ENCODE measurements at regions not wholly inside any gene's neighbourhood (a gene's known extent, or its start where the extent isn't known, plus 50 kb on each side); places are given as distances from the start of the nearest gene placed in this dataset.

DNA sequence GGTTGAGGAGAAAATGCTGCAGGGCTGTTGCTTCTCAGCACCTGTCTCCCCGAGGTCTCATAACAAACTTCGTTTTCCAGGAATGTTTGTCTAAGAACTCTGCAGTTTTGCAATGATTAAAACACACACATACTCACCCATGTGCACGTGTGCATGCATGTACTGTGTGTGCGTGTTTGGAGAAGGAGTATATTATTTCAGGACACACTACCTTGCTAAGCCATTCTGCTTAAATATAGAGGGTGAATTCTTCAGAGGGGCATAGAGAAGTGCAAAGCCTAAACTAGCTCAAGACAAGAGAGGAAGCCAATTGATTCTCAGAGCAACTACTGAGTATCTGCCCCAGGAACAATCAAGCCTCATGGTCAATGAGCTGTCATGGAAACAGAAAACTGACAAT, 298.4 kb upstream of the MGMT start:
- Histone ChIP-seq H3K27me3 (ENCODE audit: control insufficient read depth, insufficient read depth, low read length) (no peaks in the 10 kb centered on the region), H3K4me1 (ENCODE audit: control insufficient read depth, insufficient read depth, low read length) (no peaks in the 10 kb centered on the region), H3K4me3 (ENCODE audit: low read length) (no peak overlapping the region), H3K36me3 (ENCODE audit: control insufficient read depth, insufficient read depth, low read length) (no peaks in the 10 kb centered on the region), H3K27ac (ENCODE audit: low read depth, low read length) (no peak overlapping the region), H3K9ac (ENCODE audit: low read length) (no peak overlapping the region)

DNA sequence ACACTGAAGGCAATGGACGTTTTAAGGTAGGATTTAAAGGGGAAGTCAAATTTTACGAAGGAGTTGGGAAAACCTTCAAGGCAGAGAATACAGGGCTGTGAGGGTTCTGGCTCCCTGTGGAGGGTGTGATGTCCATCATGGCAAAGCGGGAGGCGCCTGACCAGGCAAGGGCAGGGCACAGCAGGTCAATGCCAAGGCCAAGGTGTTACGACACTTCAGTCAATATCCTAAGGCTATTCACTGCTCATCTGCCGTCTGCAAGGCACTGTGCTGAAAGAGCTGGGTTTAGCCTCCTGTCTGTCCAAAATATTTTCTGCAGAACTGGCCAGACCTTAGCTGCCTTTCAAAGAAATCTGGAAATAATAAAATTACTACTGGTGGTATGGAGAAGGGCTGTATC, 297.9 kb upstream of the MGMT start:
- Histone ChIP-seq H3K27ac (ENCODE audit: low read depth, low read length) (no peak overlapping the region), H3K9ac (ENCODE audit: low read length) (no peak overlapping the region), H3K36me3 (ENCODE audit: control insufficient read depth, insufficient read depth, low read length) (no peaks in the 10 kb centered on the region), H3K4me1 (ENCODE audit: control insufficient read depth, insufficient read depth, low read length) (no peaks in the 10 kb centered on the region), H3K27me3 (ENCODE audit: control insufficient read depth, insufficient read depth, low read length) (no peaks in the 10 kb centered on the region), H3K4me3 (ENCODE audit: low read length) (no peak overlapping the region)

GRCh38 chr10:129170812-129171211, 296.2 kb upstream of the MGMT start:
- no peaks in the 10 kb centered on the region for H3K27me3 ChIP-seq (ENCODE audit: control insufficient read depth, insufficient read depth, low read length)
- H3K4me1 ChIP-seq (ENCODE audit: control insufficient read depth, insufficient read depth, low read length), result no peaks in the 10 kb centered on the region
- H3K27ac ChIP-seq (ENCODE audit: low read depth, low read length), result no peak overlapping the region
- no peak overlapping the region for H3K4me3 ChIP-seq (ENCODE audit: low read length)
- H3K36me3 ChIP-seq (ENCODE audit: control insufficient read depth, insufficient read depth, low read length), result no peaks in the 10 kb centered on the region
- no peak overlapping the region for H3K9ac ChIP-seq (ENCODE audit: low read length)

DNA sequence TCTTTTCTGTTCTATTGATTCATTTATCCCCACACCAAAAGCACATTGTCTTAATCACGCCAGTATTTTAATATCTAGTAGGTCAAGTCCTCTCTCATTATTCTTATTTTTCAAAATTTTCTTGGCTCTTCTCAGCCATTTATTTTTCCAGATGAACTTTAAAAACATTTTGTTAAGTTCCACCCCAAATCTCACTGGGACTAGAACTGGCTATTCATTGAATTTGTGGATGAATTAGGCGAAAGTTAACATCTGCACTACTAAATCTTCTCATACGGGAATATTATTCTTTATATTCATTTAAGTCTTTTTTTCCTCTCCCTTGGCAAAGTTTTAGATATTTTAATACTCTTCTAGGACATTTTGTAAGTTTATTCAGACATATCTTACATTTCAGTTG, 295.2 kb upstream of the MGMT start:
- Histone ChIP-seq H3K4me1 (ENCODE audit: control insufficient read depth, insufficient read depth, low read length) (no peaks in the 10 kb centered on the region), H3K4me3 (ENCODE audit: low read length) (no peak overlapping the region), H3K36me3 (ENCODE audit: control insufficient read depth, insufficient read depth, low read length) (no peaks in the 10 kb centered on the region), H3K9ac (ENCODE audit: low read length) (no peak overlapping the region), H3K27ac (ENCODE audit: low read depth, low read length) (no peak overlapping the region), H3K27me3 (ENCODE audit: control insufficient read depth, insufficient read depth, low read length) (no peaks in the 10 kb centered on the region)

GRCh38 chr10:129174232-129175014, 292.6 kb upstream of the MGMT start:
- H3K4me3 ChIP-seq (ENCODE audit: low read length), result no peak overlapping the region
- no peak overlapping the region for H3K27ac ChIP-seq (ENCODE audit: low read depth, low read length)
- H3K4me1 ChIP-seq (ENCODE audit: control insufficient read depth, insufficient read depth, low read length), result no peaks in the 10 kb centered on the region
- no peaks in the 10 kb centered on the region for H3K36me3 ChIP-seq (ENCODE audit: control insufficient read depth, insufficient read depth, low read length)
- H3K27me3 ChIP-seq (ENCODE audit: control insufficient read depth, insufficient read depth, low read length), result no peaks in the 10 kb centered on the region
- no peak overlapping the region for H3K9ac ChIP-seq (ENCODE audit: low read length)

DNA sequence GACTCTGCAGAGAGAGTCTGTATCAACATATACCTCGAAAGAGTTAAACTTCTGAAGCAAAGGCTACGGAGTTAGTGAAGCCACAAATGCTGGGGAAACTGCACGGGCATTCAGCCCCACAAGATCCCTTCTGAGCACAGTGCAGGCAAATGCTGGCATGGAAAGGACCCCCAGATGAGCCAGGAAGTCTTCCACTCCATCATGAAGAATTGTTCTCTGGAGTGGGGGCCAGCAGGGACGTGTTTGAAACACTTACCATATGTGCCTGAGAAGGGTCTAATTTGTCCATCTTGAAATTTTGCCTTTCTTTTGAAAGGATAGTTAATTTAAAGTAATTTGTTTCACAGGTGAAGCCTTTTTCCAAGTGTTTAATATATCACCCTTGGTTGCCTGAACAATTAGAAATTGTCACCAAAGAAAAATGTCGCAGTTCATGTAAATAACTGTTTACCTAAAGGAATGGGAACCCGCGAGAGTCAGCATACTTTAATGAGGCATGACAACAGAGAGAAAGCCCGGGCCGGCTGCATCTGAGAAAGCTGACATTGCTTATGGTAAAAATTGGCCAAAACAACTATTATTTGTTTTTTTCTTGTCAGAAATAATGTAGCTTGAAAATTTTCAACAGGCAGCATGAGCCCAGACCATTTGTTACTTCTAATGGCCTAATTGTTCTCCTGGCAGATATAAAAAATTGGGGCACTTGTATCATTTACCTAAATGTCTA, 287.6 kb upstream of the MGMT start:
- H3K4me3 ChIP-seq (ENCODE audit: low read length), result no peak overlapping the region
- no peaks in the 10 kb centered on the region for H3K36me3 ChIP-seq (ENCODE audit: control insufficient read depth, insufficient read depth, low read length)
- H3K27ac ChIP-seq (ENCODE audit: low read depth, low read length), result no peak overlapping the region
- no peaks in the 10 kb centered on the region for H3K27me3 ChIP-seq (ENCODE audit: control insufficient read depth, insufficient read depth, low read length)
- no peaks in the 10 kb centered on the region for H3K4me1 ChIP-seq (ENCODE audit: control insufficient read depth, insufficient read depth, low read length)
- no peak overlapping the region for H3K9ac ChIP-seq (ENCODE audit: low read length)

DNA sequence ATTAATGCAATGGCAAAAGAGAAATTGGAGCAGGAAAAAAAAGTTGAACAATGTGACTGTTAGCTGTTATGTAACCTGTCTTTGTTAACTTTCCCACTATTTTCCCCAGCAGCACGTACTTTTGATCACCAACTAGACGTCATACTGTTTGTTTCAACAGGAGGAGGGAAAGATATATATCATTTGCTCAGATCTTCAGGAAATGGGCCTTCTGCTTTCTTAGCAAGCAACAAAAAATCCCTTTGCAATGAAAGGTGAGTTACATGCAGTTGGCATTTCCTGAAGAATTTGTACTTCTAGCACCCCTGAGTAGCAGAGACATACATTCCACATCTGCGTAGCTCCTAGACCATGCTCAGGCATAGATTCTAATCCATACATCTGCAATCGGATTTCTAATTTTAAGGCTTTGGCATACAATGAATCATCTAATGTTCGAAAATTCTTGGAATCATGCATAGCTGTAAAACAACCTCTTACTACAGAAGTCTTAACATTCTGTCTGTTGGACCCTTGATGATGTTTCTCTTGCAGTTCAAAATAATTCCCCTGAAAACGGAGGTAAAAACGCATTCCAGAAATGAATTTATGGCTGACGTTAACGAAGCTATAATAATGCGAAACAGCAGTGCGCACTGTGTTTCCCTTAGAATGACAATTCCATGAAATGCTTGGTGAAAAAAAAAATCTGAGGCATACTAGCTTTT, 286.9 kb upstream of the MGMT start:
- no peak overlapping the region for H3K9ac ChIP-seq (ENCODE audit: low read length)
- no peaks in the 10 kb centered on the region for H3K27me3 ChIP-seq (ENCODE audit: control insufficient read depth, insufficient read depth, low read length)
- no peaks in the 10 kb centered on the region for H3K36me3 ChIP-seq (ENCODE audit: control insufficient read depth, insufficient read depth, low read length)
- H3K4me1 ChIP-seq (ENCODE audit: control insufficient read depth, insufficient read depth, low read length), result no peaks in the 10 kb centered on the region
- no peak overlapping the region for H3K27ac ChIP-seq (ENCODE audit: low read depth, low read length)
- no peak overlapping the region for H3K4me3 ChIP-seq (ENCODE audit: low read length)

GRCh38 chr10:129184196-129184595, 282.8 kb upstream of the MGMT start:
- Histone ChIP-seq H3K4me3 (ENCODE audit: low read length) (no peak overlapping the region), H3K27me3 (ENCODE audit: control insufficient read depth, insufficient read depth, low read length) (no peaks in the 10 kb centered on the region), H3K36me3 (ENCODE audit: control insufficient read depth, insufficient read depth, low read length) (no peaks in the 10 kb centered on the region), H3K4me1 (ENCODE audit: control insufficient read depth, insufficient read depth, low read length) (no peaks in the 10 kb centered on the region), H3K9ac (ENCODE audit: low read length) (no peak overlapping the region), H3K27ac (ENCODE audit: low read depth, low read length) (no peak overlapping the region)

- H3K27ac ChIP-seq (ENCODE audit: low read depth, low read length), result no peak overlapping the region
- peaks cover under 1% of the 10 kb centered on the region for H3K4me1 ChIP-seq (ENCODE audit: control insufficient read depth, insufficient read depth, low read length)
- no peaks in the 10 kb centered on the region for H3K27me3 ChIP-seq (ENCODE audit: control insufficient read depth, insufficient read depth, low read length)
- H3K9ac ChIP-seq (ENCODE audit: low read length), result no peak overlapping the region
- H3K36me3 ChIP-seq (ENCODE audit: control insufficient read depth, insufficient read depth, low read length), result no peaks in the 10 kb centered on the region
- no peak overlapping the region for H3K4me3 ChIP-seq (ENCODE audit: low read length)
These were observed 279.7 kb upstream of the MGMT start for GRCh38 chr10:129187331-129187730.

DNA sequence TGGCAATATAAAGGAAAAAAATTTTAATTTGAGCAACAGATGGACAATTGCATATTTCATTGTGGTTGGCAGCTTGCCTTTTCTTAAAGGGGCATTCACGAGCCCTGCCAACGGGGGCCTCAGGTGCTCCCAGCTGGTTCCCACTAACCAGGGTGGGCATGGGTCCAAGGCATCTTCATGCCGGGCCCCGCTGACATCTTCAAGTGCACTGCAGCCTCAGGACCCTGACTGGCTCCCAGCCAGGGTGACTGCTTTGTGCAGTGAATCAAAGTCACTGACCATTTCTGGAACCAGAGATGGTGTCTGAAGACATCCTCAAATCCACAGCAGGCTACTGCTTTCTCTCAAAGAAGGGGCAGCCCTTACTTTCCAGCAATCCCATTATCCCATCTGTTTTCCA, 275.2 kb upstream of the MGMT start:
- no peak overlapping the region for H3K27ac ChIP-seq (ENCODE audit: low read depth, low read length)
- no peaks in the 10 kb centered on the region for H3K36me3 ChIP-seq (ENCODE audit: control insufficient read depth, insufficient read depth, low read length)
- no peaks in the 10 kb centered on the region for H3K27me3 ChIP-seq (ENCODE audit: control insufficient read depth, insufficient read depth, low read length)
- H3K9ac ChIP-seq (ENCODE audit: low read length), result no peak overlapping the region
- H3K4me1 ChIP-seq (ENCODE audit: control insufficient read depth, insufficient read depth, low read length), result peaks cover 5% of the 10 kb centered on the region
- no peak overlapping the region for H3K4me3 ChIP-seq (ENCODE audit: low read length)

- no peak overlapping the region for H3K27ac ChIP-seq (ENCODE audit: low read depth, low read length)
- H3K4me1 ChIP-seq (ENCODE audit: control insufficient read depth, insufficient read depth, low read length), result peaks cover 5% of the 10 kb centered on the region
- H3K36me3 ChIP-seq (ENCODE audit: control insufficient read depth, insufficient read depth, low read length), result no peaks in the 10 kb centered on the region
- no peak overlapping the region for H3K4me3 ChIP-seq (ENCODE audit: low read length)
- no peaks in the 10 kb centered on the region for H3K27me3 ChIP-seq (ENCODE audit: control insufficient read depth, insufficient read depth, low read length)
- no peak overlapping the region for H3K9ac ChIP-seq (ENCODE audit: low read length)
These were observed 274.5 kb upstream of the MGMT start for GRCh38 chr10:129192344-129193128.

DNA sequence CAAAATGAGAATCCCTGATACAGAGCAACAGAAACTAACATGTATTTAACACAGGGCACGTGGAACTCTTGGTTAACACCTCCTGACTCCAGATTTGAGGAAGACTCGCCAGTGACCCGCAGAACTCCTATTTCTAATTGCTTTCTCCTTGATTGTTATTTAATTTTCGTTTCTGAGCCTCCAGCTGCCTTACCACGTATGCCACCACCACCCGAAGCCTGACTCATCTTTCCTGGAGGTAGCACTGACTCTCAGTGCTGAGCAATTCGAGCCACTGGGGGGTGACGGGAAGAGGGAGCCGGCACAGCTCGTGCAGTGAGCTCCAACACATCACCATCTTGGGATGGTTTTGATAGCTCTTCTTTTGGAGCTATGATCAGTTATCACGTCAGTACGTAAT, 273.9 kb upstream of the MGMT start:
- Histone ChIP-seq H3K4me1 (ENCODE audit: control insufficient read depth, insufficient read depth, low read length) (peaks cover 5% of the 10 kb centered on the region), H3K9ac (ENCODE audit: low read length) (no peak overlapping the region), H3K4me3 (ENCODE audit: low read length) (no peak overlapping the region), H3K27ac (ENCODE audit: low read depth, low read length) (no peak overlapping the region), H3K27me3 (ENCODE audit: control insufficient read depth, insufficient read depth, low read length) (no peaks in the 10 kb centered on the region), H3K36me3 (ENCODE audit: control insufficient read depth, insufficient read depth, low read length) (no peaks in the 10 kb centered on the region)
